ENCODE measurements at regions not wholly inside any gene's neighbourhood (a gene's known extent, or its start where the extent isn't known, plus 50 kb on each side); places are given as distances from the start of the nearest gene placed in this dataset.

GRCh38 chr2:173435574-173435973, 80.9 kb downstream of the CDCA7 start:
- TF ChIP-seq CREB5 (CRISPR knock-in tag; IDR thresholded peaks at IDR 0.05; ENCODE audit: low read depth) = no peak
- no peak for TF ChIP-seq BACH2 (CRISPR knock-in tag; IDR thresholded peaks at IDR 0.05; ENCODE audit: borderline replicate concordance)
- TF ChIP-seq ISL1 (CRISPR knock-in tag; IDR thresholded peaks at IDR 0.05) = no peak
- no peak for TF ChIP-seq ARNTL (CRISPR knock-in tag; IDR thresholded peaks at IDR 0.05; ENCODE audit: borderline replicate concordance, low read depth)
- no peak for TF ChIP-seq ZFP3 (CRISPR knock-in tag; IDR thresholded peaks at IDR 0.05)
- TF ChIP-seq ZC3H10 (CRISPR knock-in tag; IDR thresholded peaks at IDR 0.05) = no peak
- TF ChIP-seq PPARA (CRISPR knock-in tag; IDR thresholded peaks at IDR 0.05; ENCODE audit: borderline replicate concordance) = no peak
- TF ChIP-seq TOX (CRISPR knock-in tag; IDR thresholded peaks at IDR 0.05; ENCODE audit: borderline replicate concordance) = no peak
- TF ChIP-seq OSR1 (CRISPR knock-in tag; IDR thresholded peaks at IDR 0.05) = no peak
- TF ChIP-seq, protein P1, sequence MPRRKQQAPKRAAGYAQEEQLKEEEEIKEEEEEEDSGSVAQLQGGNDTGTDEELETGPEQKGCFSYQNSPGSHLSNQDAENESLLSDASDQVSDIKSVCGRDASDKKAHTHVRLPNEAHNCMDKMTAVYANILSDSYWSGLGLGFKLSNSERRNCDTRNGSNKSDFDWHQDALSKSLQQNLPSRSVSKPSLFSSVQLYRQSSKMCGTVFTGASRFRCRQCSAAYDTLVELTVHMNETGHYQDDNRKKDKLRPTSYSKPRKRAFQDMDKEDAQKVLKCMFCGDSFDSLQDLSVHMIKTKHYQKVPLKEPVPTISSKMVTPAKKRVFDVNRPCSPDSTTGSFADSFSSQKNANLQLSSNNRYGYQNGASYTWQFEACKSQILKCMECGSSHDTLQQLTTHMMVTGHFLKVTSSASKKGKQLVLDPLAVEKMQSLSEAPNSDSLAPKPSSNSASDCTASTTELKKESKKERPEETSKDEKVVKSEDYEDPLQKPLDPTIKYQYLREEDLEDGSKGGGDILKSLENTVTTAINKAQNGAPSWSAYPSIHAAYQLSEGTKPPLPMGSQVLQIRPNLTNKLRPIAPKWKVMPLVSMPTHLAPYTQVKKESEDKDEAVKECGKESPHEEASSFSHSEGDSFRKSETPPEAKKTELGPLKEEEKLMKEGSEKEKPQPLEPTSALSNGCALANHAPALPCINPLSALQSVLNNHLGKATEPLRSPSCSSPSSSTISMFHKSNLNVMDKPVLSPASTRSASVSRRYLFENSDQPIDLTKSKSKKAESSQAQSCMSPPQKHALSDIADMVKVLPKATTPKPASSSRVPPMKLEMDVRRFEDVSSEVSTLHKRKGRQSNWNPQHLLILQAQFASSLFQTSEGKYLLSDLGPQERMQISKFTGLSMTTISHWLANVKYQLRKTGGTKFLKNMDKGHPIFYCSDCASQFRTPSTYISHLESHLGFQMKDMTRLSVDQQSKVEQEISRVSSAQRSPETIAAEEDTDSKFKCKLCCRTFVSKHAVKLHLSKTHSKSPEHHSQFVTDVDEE (CRISPR knock-in tag; IDR thresholded peaks at IDR 0.05) = no peak
- no peak for TF ChIP-seq ZNF8 (CRISPR knock-in tag; IDR thresholded peaks at IDR 0.05)
- TF ChIP-seq PATZ1 (CRISPR knock-in tag; IDR thresholded peaks at IDR 0.05; ENCODE audit: borderline replicate concordance) = no peak
- no peak for TF ChIP-seq ZFP30 (CRISPR knock-in tag; IDR thresholded peaks at IDR 0.05)
- TF ChIP-seq POU6F1 (CRISPR knock-in tag; IDR thresholded peaks at IDR 0.05; ENCODE audit: borderline replicate concordance, low read depth) = no peak
- TF ChIP-seq ESRRG (CRISPR knock-in tag; IDR thresholded peaks at IDR 0.05) = no peak
- ATAC-seq = no peak

DNA sequence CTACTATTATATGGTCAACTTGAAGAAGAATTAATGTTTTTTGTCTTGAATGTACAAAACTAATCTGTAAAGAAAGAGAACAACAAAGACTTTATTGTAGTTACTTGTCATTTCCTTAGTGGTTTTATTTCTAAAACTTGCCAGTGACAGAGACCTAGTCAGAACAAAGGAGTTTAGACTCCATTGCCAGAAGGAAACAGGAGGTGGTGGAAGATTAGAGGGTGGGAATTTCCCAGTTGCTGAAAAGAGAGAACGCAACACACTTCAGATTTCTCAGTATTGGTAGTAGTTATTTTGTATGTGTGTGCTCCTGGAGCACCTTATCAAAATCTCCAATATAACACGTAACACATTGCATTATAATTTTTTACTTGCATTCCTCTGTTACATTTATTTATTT, 81.4 kb downstream of the CDCA7 start:
- no peak for ATAC-seq
- no peak for TF ChIP-seq PATZ1 (CRISPR knock-in tag; IDR thresholded peaks at IDR 0.05; ENCODE audit: borderline replicate concordance)
- no peak for TF ChIP-seq ZC3H10 (CRISPR knock-in tag; IDR thresholded peaks at IDR 0.05)
- TF ChIP-seq ZNF70 (CRISPR knock-in tag; IDR thresholded peaks at IDR 0.05) = no peak
- no peak for TF ChIP-seq POU6F1 (CRISPR knock-in tag; IDR thresholded peaks at IDR 0.05; ENCODE audit: borderline replicate concordance, low read depth)
- TF ChIP-seq TCF4 (CRISPR knock-in tag; IDR thresholded peaks at IDR 0.05; ENCODE audit: borderline replicate concordance) = no peak
- no peak for TF ChIP-seq ZNF8 (CRISPR knock-in tag; IDR thresholded peaks at IDR 0.05)
- no peak for TF ChIP-seq ZFP3 (CRISPR knock-in tag; IDR thresholded peaks at IDR 0.05)
- TF ChIP-seq ESRRG (CRISPR knock-in tag; IDR thresholded peaks at IDR 0.05) = no peak
- TF ChIP-seq ISL1 (CRISPR knock-in tag; IDR thresholded peaks at IDR 0.05) = no peak

DNA sequence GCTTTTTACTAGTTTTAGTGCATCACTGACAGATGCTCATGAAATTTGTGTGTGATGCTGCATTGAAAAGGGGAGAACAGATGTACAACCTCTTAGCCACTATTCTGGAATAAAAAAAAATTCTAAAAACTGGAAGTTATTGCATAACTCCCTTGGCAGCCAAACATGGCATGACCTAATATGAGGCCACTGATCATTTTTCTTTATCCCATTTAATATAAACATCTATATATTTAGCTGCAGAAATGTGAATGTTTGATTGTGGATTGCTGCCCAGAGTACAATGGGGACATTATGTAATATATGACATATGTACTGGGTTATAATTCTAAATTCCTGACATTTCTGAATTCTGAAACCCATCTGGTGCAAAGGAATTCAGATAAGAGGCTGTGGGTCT, 86.5 kb downstream of the CDCA7 start:
- no peak for ATAC-seq
- TF ChIP-seq POU6F1 (CRISPR knock-in tag; IDR thresholded peaks at IDR 0.05; ENCODE audit: borderline replicate concordance, low read depth) (no peak), CREB5 (CRISPR knock-in tag; IDR thresholded peaks at IDR 0.05; ENCODE audit: low read depth) (0 out of 2 replicates have a peak, but pooled peaks have one; percentile 10), ISL1 (CRISPR knock-in tag; IDR thresholded peaks at IDR 0.05) (peak; percentile 60)

All from SK-N-SH treated with all-trans-retinoic acid at 6 μM for 48 hours (cell line).